GM18507 (cell line): ENCODE measurements at regions not wholly inside any gene's neighbourhood (a gene's known extent, or its start where the extent isn't known, plus 50 kb on each side); places are given as distances from the start of the nearest gene placed in this dataset.
"Not testable (repeated sequence)": the region's sequence is repeated elsewhere in the genome, so short reads cannot be mapped to it uniquely, and the experiment has no call there.

Source experiments
- DNase-seq: peaks from one replicate; pipeline ENCODE4 v3.0.0; 2011; ENCODE audit warnings: low read depth; ENCODE audit not compliant: insufficient read length; ENCODE audit errors: extremely low spot score
- FAIRE-seq: peaks from 2 replicates; lab custom pipeline; 2011; peaks lifted over from hg19 to GRCh38; lab: Jason Lieb, UNC

GRCh38 chrY:20643055-20643454 lies 67.5 kb downstream of the EIF1AY start:
- DNase-seq = no peak
- no peak for FAIRE-seq

GRCh38 chrY:20648265-20648664 lies 72.7 kb downstream of the EIF1AY start:
- FAIRE-seq (peak; percentile 81), DNase-seq (no peak)

DNA sequence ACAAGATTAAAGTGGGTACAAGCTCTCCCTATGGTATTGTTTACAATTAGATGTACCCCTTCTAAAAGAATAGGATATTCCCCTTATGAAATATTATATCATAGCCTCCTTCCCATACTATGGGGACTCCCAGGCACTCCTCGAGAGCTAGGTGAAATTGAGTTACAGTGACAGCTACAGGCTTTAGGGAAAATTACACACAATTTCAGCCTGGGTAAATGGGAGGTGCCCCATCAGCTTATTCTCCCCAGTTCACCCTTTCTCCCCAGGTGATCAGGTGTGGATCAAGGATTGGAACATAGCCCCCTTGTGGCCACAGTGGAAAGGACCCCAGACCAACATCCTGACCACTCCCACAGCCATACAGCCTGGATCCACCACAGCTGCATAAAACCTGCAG lies 73.3 kb downstream of the EIF1AY start:
- not testable (repeated sequence) for DNase-seq
- peak; percentile 75 for FAIRE-seq

DNA sequence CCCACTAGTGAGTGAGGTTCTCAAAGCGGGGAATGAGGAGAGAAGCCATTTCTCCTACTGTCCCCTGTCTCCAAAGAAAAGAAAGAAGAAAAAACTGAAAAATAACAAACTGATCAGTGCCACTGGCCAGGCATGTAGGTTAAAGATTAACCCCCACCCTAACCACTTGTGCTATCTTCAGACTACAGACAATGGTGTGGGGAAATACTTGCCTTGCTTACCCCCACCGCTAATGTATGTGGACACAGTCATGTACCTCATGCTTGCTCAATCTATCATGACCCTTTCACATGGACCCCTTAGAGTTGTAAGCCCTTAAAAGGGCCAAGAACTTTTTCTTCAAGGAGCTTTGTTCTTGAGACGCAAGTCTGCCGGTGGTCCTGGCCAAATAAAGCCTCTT lies 75.9 kb downstream of the EIF1AY start:
- no peak for DNase-seq
- FAIRE-seq = no peak

DNA sequence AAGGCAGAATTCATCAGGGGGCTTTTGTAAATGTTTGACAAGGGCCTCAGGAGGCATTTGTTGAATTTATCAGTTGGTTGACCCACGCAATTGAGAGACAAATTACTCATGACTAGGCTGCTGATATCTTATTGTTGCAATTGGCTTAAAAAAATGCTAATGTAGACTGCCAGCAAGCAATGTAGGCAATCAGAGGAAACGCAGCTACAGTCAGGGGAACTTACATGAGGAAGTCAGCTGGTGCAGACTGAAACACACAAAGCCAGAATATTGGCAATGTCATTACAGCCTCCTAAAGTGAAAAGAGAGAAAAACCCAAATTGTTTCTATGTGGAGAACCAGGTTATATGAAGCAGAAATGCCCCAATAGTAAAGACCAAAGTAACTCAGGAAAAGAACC lies 83.9 kb downstream of the EIF1AY start:
- no peak for FAIRE-seq
- no peak for DNase-seq

DNA sequence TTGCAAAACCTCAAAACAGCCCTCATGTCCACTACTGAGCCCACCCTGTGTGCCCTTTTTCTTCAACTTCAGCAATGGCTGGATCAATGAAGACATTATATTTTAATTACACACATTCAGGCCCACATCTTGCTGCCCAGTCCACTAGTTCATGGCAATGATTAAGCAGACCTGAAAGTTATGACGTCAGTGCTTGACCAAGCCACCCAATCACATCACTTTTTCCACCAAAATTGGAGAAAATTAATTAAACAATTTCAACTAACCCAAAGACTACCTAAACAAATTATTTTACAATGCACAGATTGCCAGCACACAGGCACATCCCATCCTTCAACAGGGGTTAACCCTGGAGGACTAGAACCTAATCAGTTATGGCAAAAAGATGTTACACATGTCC lies 86.6 kb downstream of the EIF1AY start:
- no peak for FAIRE-seq
- no peak for DNase-seq

GRCh38 chrY:20664196-20664595 lies 88.6 kb downstream of the EIF1AY start:
- FAIRE-seq = no peak
- no peak for DNase-seq

DNA sequence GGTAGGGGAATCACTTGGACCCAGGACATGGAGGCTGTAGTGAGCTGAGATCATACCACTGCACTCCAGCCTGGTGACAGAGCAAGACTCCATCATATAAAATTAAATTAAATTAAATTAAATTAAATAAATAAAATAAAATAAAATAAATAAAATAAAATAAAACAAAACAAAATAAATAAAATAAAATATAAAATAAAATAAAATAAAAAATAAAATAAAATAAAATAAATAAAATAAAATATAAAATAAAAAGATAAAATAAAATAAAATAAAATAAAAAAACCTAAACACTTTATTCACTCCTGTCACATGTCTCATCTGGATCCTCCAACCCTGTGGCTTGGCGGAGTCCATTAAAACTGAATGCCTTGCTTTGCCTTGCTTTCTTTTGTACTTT lies 89.8 kb downstream of the EIF1AY start:
- FAIRE-seq, DNase-seq: not testable (repeated sequence)

DNA sequence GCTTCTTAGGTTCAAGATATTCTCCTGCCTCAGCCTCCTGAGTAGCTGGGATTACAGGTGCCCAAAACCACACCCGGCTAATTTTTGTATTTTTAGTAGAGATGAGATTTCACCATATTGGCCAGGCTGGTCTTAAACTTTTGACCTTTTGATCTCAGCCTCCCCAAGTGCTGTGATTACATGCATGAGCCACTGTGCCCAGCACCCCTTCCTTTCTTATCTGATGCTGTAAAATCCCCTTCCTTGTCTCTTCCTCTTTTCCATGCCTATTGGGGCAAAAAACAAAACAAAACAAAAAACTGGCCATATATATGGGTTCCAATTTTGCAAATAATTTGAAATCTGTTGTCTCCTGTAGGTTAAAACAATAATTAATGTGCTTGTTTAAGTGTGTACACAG lies 74.0 kb upstream of the RPS4Y2 start:
- DNase-seq = no peak
- FAIRE-seq = peak; percentile 64

DNA sequence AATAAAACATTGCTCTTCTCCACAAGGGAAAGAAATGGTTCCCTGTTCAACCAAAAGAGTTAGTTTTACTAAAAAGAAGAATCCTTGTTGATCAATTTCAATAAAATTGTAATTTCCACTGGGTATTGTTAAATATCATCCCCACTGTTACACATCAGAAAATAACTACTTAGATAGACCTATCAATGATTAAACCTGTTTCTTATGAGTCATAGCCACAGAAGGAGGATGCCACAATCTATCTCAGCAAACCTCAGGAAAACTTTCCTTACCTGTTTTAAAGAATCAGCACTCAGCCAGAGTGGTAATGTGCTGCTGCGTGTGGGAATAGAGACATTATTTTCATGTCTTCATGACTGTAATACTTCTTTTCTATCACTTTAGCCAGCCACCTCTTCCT lies 72.5 kb upstream of the RPS4Y2 start:
- DNase-seq = no peak
- FAIRE-seq = peak; percentile 72

DNA sequence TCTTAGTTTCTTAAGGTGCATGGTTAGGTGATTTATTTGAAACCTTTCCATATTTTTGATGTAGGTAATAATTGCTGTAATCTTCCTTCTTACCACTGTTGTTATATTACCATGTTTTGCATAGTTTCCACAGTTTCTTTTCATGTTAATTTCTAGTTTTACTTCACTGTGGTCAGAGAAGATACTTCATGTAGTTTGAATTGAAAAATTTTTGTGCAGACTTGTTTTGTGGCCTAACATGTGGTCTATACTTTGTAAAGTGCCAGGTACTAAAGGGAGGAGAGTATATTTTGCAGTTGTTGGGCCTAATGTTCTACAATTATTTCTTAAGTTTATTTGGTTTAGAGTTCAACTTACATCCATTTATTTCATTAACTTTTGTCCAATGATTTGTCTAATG lies 69.2 kb upstream of the RPS4Y2 start:
- no peak for DNase-seq
- FAIRE-seq = peak; percentile 59
